GM12872 (cell line): ENCODE measurements at regions not wholly inside any gene's neighbourhood (a gene's known extent, or its start where the extent isn't known, plus 50 kb on each side); places are given as distances from the start of the nearest gene placed in this dataset.

Source experiments
- TF ChIP-seq, protein P1 (sequence below): IDR thresholded peaks from 3 replicates; pipeline ENCODE4 v1.5.1; 2011; ENCODE audit warnings: low read depth, mild to moderate bottlenecking, low read length, moderate library complexity; ENCODE audit not compliant: insufficient read depth

DNA sequence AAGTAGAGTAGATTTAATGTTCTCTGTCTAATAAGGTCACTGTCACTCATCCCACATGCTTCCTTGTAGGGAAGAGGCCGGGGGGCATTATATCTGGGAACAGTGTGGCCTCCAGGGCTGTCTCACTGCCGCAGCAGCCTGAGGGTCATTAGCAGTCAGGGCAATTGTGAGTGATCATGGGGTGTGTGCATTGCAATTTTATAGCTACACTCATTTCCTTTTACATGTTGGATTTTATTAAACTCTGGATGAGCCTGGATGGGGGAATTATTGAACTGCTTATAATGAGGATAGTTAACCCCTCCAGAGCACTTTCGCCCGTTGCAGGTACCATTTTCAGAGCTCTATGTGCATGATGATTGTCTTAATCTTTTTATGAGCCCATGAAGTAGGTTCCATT, 60.9 kb upstream of the DISP3 start:
- TF ChIP-seq, protein P1, sequence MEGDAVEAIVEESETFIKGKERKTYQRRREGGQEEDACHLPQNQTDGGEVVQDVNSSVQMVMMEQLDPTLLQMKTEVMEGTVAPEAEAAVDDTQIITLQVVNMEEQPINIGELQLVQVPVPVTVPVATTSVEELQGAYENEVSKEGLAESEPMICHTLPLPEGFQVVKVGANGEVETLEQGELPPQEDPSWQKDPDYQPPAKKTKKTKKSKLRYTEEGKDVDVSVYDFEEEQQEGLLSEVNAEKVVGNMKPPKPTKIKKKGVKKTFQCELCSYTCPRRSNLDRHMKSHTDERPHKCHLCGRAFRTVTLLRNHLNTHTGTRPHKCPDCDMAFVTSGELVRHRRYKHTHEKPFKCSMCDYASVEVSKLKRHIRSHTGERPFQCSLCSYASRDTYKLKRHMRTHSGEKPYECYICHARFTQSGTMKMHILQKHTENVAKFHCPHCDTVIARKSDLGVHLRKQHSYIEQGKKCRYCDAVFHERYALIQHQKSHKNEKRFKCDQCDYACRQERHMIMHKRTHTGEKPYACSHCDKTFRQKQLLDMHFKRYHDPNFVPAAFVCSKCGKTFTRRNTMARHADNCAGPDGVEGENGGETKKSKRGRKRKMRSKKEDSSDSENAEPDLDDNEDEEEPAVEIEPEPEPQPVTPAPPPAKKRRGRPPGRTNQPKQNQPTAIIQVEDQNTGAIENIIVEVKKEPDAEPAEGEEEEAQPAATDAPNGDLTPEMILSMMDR, result no peak

DNA sequence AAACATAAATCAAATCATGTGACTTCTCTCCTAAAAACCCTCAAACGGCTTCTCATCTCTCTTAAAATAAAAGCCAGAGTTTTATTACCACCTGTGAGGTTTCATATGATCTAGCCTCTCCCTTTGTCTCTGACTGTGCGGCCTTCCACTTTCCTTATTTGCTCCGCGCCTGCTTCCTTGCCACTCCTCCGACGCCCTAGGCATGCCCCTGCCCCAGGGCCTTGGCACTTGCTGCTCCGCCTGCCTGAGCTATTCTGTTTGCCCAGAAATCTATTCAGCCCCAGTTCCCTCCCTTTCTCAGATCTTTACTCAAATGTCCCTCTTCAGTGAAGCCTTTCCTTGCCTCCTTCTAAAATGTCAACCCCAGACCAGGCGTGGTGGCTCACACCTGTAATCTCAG, 57.5 kb upstream of the DISP3 start:
- TF ChIP-seq, protein P1, result no peak

DNA sequence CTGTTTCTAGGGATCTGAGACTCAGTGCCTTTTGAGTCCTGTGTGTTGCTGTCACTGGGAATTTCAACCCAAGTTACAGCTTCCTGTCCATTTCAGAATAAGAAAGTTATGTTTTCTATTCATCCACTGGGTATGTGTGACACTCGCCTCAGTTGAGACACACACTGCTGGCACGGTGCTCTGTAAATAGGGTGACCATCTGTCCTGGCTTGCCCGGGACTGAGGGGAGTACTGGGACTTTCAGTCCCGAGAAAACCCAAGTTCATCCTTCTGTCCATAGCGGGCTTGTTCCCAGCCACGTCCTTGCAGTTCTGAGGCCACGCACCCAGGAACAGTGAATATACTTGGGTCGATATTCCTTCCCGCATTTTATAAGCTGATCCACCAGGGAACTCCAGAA, 56.3 kb upstream of the DISP3 start:
- TF ChIP-seq, protein P1, result no peak

DNA sequence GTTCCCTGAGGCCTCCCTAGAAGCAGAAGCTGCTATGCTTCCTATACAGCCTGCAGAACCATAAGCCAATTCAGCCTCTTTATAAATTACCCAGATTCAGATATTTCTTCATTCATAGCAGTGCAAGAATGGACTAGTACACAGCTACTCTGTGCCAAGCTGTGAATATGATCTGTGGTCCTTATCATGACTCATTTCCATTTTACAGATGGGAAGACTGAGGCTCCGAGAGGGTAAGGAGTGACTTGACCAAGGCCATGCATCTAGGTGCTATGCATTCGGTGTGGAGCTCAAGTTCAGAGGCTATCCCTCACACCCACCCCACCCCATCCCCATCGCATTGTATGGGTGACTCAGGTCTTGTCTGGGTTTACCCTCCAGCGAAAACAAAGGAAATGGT, 52.3 kb upstream of the DISP3 start:
- TF ChIP-seq, protein P1, result no peak

DNA sequence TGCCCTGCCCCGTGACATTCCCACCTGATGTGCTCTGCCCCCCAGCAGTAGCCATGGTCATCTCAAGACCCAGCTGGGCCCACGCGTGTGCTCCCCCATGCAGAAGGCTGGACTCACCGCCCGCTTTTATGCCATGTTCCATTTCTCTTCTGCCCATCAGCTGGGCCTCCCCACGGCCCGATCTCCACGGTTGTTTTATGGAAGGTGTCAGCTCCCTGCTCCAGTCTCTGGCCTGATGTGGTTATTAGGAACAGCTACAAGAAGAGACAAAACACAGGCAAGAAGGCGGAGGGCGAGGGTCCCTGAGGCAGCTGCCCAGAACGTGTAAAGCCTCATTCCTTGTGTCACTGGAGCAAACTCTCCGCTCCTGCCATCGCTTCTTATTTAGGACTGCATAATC, 50.2 kb upstream of the DISP3 start:
- TF ChIP-seq, protein P1, result no peak
